IPS DF 6.9 (cell line): ENCODE measurements at regions not wholly inside any gene's neighbourhood (a gene's known extent, or its start where the extent isn't known, plus 50 kb on each side); places are given as distances from the start of the nearest gene placed in this dataset.
"Not testable (repeated sequence)": the region's sequence is repeated elsewhere in the genome, so short reads cannot be mapped to it uniquely, and the experiment has no call there.

Source experiments
- DNase-seq: peaks from one replicate; pipeline ENCODE4 v3.0.0-alpha.2; 2013; ENCODE audit warnings: low read depth, low spot score
- H3K27ac ChIP-seq: one replicate; pipeline ENCODE4 v1.5.1; 2013; ENCODE audit warnings: low read length, control low read depth
- H3K27me3 ChIP-seq: 2 replicates; pipeline ENCODE4 v1.6.1; 2013; ENCODE audit warnings: mild to moderate bottlenecking, low read length; ENCODE audit not compliant: control insufficient read depth, insufficient read depth
- H3K36me3 ChIP-seq: 2 replicates; pipeline ENCODE4 v1.6.1; 2013; ENCODE audit warnings: low read length; ENCODE audit not compliant: control insufficient read depth, insufficient read depth
- H3K4me1 ChIP-seq: 2 replicates; pipeline ENCODE4 v1.6.1; 2013; ENCODE audit warnings: low read length; ENCODE audit not compliant: control insufficient read depth, insufficient read depth
- H3K4me3 ChIP-seq: 2 replicates; pipeline ENCODE4 v1.5.1; 2013; ENCODE audit warnings: mild to moderate bottlenecking, low read length
- H3K9me3 ChIP-seq: 2 replicates; pipeline ENCODE4 v1.6.1; 2013; ENCODE audit warnings: low read length, inconsistent platforms; ENCODE audit not compliant: control insufficient read depth, insufficient read depth
- WGBS: extraction: QIAGEN DNeasy Blood & Tissue Kit; methylation state at CpG from one replicate; pipeline ENCODE4 v1.1.7; 2013; ENCODE audit warnings: mixed read lengths, missing lambda C conversion rate; ENCODE audit not compliant: insufficient read length, insufficient coverage; 5-methylcytosine and 5-hydroxymethylcytosine counted together

GRCh38 chr4:74505355-74505978, 60.5 kb downstream of the AREG start:
- H3K27me3 ChIP-seq, DNase-seq, H3K27ac ChIP-seq, H3K9me3 ChIP-seq, H3K4me3 ChIP-seq, H3K36me3 ChIP-seq, H3K4me1 ChIP-seq: not testable (repeated sequence)
- no CpG with 5 or more reads among the region's 5 CpGs for WGBS

- no CpG with 5 or more reads among the region's 3 CpGs for WGBS
- not testable (repeated sequence) for H3K4me3 ChIP-seq, H3K36me3 ChIP-seq, H3K27me3 ChIP-seq, H3K9me3 ChIP-seq, DNase-seq, H3K4me1 ChIP-seq, H3K27ac ChIP-seq
These were observed 64.4 kb downstream of the AREG start for GRCh38 chr4:74509363-74509762.

GRCh38 chr4:74516303-74516702, 71.4 kb downstream of the AREG start:
- H3K27ac ChIP-seq, result no peak overlapping the region
- DNase-seq, result no peak
- H3K36me3 ChIP-seq, result no peaks in the 10 kb centered on the region
- no peak overlapping the region for H3K4me3 ChIP-seq
- H3K9me3 ChIP-seq, result no peaks in the 10 kb centered on the region
- H3K27me3 ChIP-seq, result no peaks in the 10 kb centered on the region
- H3K4me1 ChIP-seq, result no peaks in the 10 kb centered on the region; the same call in 1 of the 2 replicates

GRCh38 chr4:74517996-74518395, 73.1 kb downstream of the AREG start:
- no CpG with 5 or more reads among the region's 4 CpGs for WGBS
- no peaks in the 10 kb centered on the region for H3K36me3 ChIP-seq
- no peak overlapping the region for H3K27ac ChIP-seq
- H3K27me3 ChIP-seq, result no peaks in the 10 kb centered on the region
- H3K4me3 ChIP-seq, result no peak overlapping the region
- H3K9me3 ChIP-seq, result no peaks in the 10 kb centered on the region
- no peaks in the 10 kb centered on the region; the same call in 1 of the 2 replicates for H3K4me1 ChIP-seq
- no peak for DNase-seq

GRCh38 chr4:74522251-74522991, 77.5 kb downstream of the AREG start:
- Histone ChIP-seq H3K4me3 (no peak overlapping the region), H3K4me1 (no peaks in the 10 kb centered on the region; the same call in 1 of the 2 replicates), H3K27ac (no peak overlapping the region), H3K9me3 (no peaks in the 10 kb centered on the region), H3K36me3 (no peaks in the 10 kb centered on the region), H3K27me3 (no peaks in the 10 kb centered on the region)
- no peak for DNase-seq
- no CpG with 5 or more reads among the region's 3 CpGs for WGBS

- H3K36me3 ChIP-seq, result no peaks in the 10 kb centered on the region
- no peaks in the 10 kb centered on the region; the same call in 1 of the 2 replicates for H3K4me1 ChIP-seq
- no peak for DNase-seq
- H3K27ac ChIP-seq, result no peak overlapping the region
- no peaks in the 10 kb centered on the region for H3K27me3 ChIP-seq
- no peak overlapping the region for H3K4me3 ChIP-seq
- WGBS, result no CpG with 5 or more reads among the region's 1 CpG
- H3K9me3 ChIP-seq, result no peaks in the 10 kb centered on the region
These were observed 78.2 kb downstream of the AREG start for GRCh38 chr4:74523096-74523495.

- H3K27ac ChIP-seq, result no peak overlapping the region
- DNase-seq, result no peak
- H3K4me3 ChIP-seq, result no peak overlapping the region
- no peaks in the 10 kb centered on the region for H3K36me3 ChIP-seq
- no peaks in the 10 kb centered on the region for H3K4me1 ChIP-seq
- no peaks in the 10 kb centered on the region for H3K27me3 ChIP-seq
- H3K9me3 ChIP-seq, result no peaks in the 10 kb centered on the region
These were observed 80.0 kb downstream of the AREG start for GRCh38 chr4:74524985-74525384.

GRCh38 chr4:74527049-74527448, 82.1 kb downstream of the AREG start:
- Histone ChIP-seq H3K9me3 (no peaks in the 10 kb centered on the region), H3K4me1 (no peaks in the 10 kb centered on the region), H3K27ac (no peak overlapping the region), H3K4me3 (no peak overlapping the region), H3K27me3 (no peaks in the 10 kb centered on the region), H3K36me3 (no peaks in the 10 kb centered on the region)
- WGBS, result no CpG with 5 or more reads among the region's 1 CpG
- no peak for DNase-seq

- Histone ChIP-seq H3K36me3 (no peaks in the 10 kb centered on the region), H3K4me3 (no peak overlapping the region), H3K9me3 (no peaks in the 10 kb centered on the region), H3K4me1 (no peaks in the 10 kb centered on the region), H3K27ac (no peak overlapping the region), H3K27me3 (no peaks in the 10 kb centered on the region)
- no peak for DNase-seq
- WGBS, result no CpG with 5 or more reads among the region's 1 CpG
These were observed 83.2 kb downstream of the AREG start for GRCh38 chr4:74528178-74528577.

- no peaks in the 10 kb centered on the region for H3K4me1 ChIP-seq
- no peaks in the 10 kb centered on the region for H3K36me3 ChIP-seq
- H3K27ac ChIP-seq, result no peak overlapping the region
- WGBS, result no CpG with 5 or more reads among the region's 11 CpGs
- H3K4me3 ChIP-seq, result no peak overlapping the region
- H3K27me3 ChIP-seq, result no peaks in the 10 kb centered on the region
- DNase-seq, result no peak
- no peaks in the 10 kb centered on the region for H3K9me3 ChIP-seq
These were observed 84.5 kb downstream of the AREG start for GRCh38 chr4:74529284-74530041.
